B cell (primary cell): ENCODE measurements at regions not wholly inside any gene's neighbourhood (a gene's known extent, or its start where the extent isn't known, plus 50 kb on each side); places are given as distances from the start of the nearest gene placed in this dataset.

Experiments
- ATAC-seq: fragments of 200-7000 bp; cut with Tn5 transposase; one replicate; pipeline ENCODE4 v1.10.0; 2021; ENCODE audit warnings: low read depth, mild to moderate bottlenecking, moderate number of reproducible peaks, moderate library complexity
- CTCF ChIA-PET: fragments of 350-600 bp; sonication (Branson Sonifier 250); formaldehyde crosslinking; loops from one replicate; lab custom pipeline; 2021; ENCODE audit warnings: antibody characterized with exemption, inconsistent platforms; lab: Charles Lee
- POLR2A ChIA-PET: fragments of 350-600 bp; sonication (Branson Sonifier 250); formaldehyde crosslinking; loops from one replicate; lab custom pipeline; 2021; ENCODE audit warnings: antibody characterized with exemption; lab: Charles Lee
- DNase-seq: peaks from one replicate; pipeline ENCODE4 v3.0.0; 2013
- H2AFZ ChIP-seq: 2 replicates; pipeline ENCODE4 v1.6.1; 2012; ENCODE audit warnings: mild to moderate bottlenecking, low read depth, low read length; ENCODE audit not compliant: insufficient read depth, poor library complexity, severe bottlenecking
- H3K27ac ChIP-seq, 2 donors: 1 replicate in 1 of 2; 2 replicates in 1 of 2; pipeline ENCODE4 v1.5.1; 2012 to 2013; ENCODE audit warnings: low read length in 2 of 2, mild to moderate bottlenecking in 2 of 2, moderate library complexity in 1 of 2
- H3K27me3 ChIP-seq, 4 experiments: fragments of 200-600 bp in 1 of 4; sonication (generic) in 1 of 4; replicated peaks in 1 of 4; 1 replicate in 2 of 4; 2 replicates in 2 of 4; pipeline versions ENCODE4 v1.6.1 to v1.7.0; 2013 to 2016; ENCODE audit warnings: low read length in 3 of 4, mild to moderate bottlenecking in 2 of 4, mixed read lengths in 1 of 4, moderate library complexity in 1 of 4; ENCODE audit not compliant: insufficient read depth in 4 of 4, control insufficient read depth in 3 of 4; ENCODE audit errors: control extremely low read depth in 1 of 4
- H3K36me3 ChIP-seq, 2 experiments: replicated peaks in 1 of 2; 1 replicate in 1 of 2; 2 replicates in 1 of 2; pipeline versions ENCODE4 v1.6.1 to v1.7.1; 2013; ENCODE audit warnings: low read length in 1 of 2; ENCODE audit not compliant: insufficient read depth in 2 of 2, control insufficient read depth in 1 of 2; ENCODE audit errors: control extremely low read depth in 1 of 2, extremely low read depth in 1 of 2
- H3K4me1 ChIP-seq, 2 donors: fragments of 200-600 bp in 1 of 2; sonication (generic) in 1 of 2; 1 replicate in 1 of 2; 2 replicates in 1 of 2; pipeline versions ENCODE4 v1.5.1 to v1.6.1; 2013 to 2017; ENCODE audit warnings: low read length in 2 of 2; ENCODE audit not compliant: control insufficient read depth in 2 of 2, insufficient read depth in 2 of 2
- H3K4me2 ChIP-seq: replicated peaks from 2 replicates; pipeline ENCODE3; 2012; ENCODE audit warnings: mild to moderate bottlenecking, low read depth, low read length; ENCODE audit not compliant: poor library complexity, severe bottlenecking
- H3K4me3 ChIP-seq, 5 experiments: fragments of 200-600 bp in 1 of 5; sonication (generic) in 1 of 5; 1 replicate in 3 of 5; 2 replicates in 2 of 5; pipeline versions ENCODE4 v1.5.1 to v1.7.0; 2011 to 2016; ENCODE audit warnings: low read length in 4 of 5, mild to moderate bottlenecking in 4 of 5, low read depth in 2 of 5, control low read depth in 1 of 5, moderate library complexity in 1 of 5; ENCODE audit not compliant: insufficient read depth in 1 of 5; ENCODE audit errors: control extremely low read depth in 1 of 5, extremely low read depth in 1 of 5
- H3K79me2 ChIP-seq: fragments of 200-600 bp; sonication (generic); one replicate; pipeline ENCODE4 v1.6.0; 2016; ENCODE audit warnings: low read length; ENCODE audit not compliant: control insufficient read depth, insufficient read depth
- H3K9ac ChIP-seq: fragments of 200-600 bp; sonication (generic); 2 replicates; pipeline ENCODE4 v1.6.1; 2017; ENCODE audit warnings: mild to moderate bottlenecking, low read length, moderate library complexity
- H3K9me3 ChIP-seq, 3 donors: one replicate each; pipeline versions ENCODE4 v1.6.1 to v1.7.1; 2013; ENCODE audit warnings: low read length in 2 of 3; ENCODE audit not compliant: control insufficient read depth in 2 of 3, insufficient read depth in 1 of 3; ENCODE audit errors: control extremely low read depth in 1 of 3
- H4K20me1 ChIP-seq: 2 replicates; pipeline ENCODE4 v1.6.0; 2012; ENCODE audit warnings: mild to moderate bottlenecking, low read length; ENCODE audit not compliant: insufficient read depth, control insufficient read depth, poor library complexity, severe bottlenecking
- H3K27ac Mint-ChIP-seq: one replicate; pipeline ENCODE4 v1.8.0; 2021; ENCODE audit warnings: mixed read lengths
- H3K27me3 Mint-ChIP-seq: one replicate; pipeline ENCODE4 v1.8.0; 2021; ENCODE audit warnings: mixed read lengths
- H3K4me1 Mint-ChIP-seq: one replicate; pipeline ENCODE4 v1.8.0; 2021; ENCODE audit warnings: mixed read lengths
- H3K4me3 Mint-ChIP-seq: one replicate; pipeline ENCODE4 v1.8.0; 2021; ENCODE audit warnings: mixed read lengths
- H3K9me3 Mint-ChIP-seq: one replicate; pipeline ENCODE4 v1.8.0; 2022; ENCODE audit warnings: mixed read lengths; ENCODE audit not compliant: insufficient read depth
- EZH2 ChIP-seq: IDR thresholded peaks from 2 replicates; pipeline ENCODE4 v1.6.1; 2012; ENCODE audit warnings: borderline replicate concordance, low read depth, mild to moderate bottlenecking, moderate library complexity, low read length; ENCODE audit not compliant: insufficient read depth, poor library complexity, severe bottlenecking
- WGBS: methylation state at CpG from one replicate; pipeline ENCODE4 v1.1.5; 2013; ENCODE audit warnings: missing lambda C conversion rate; ENCODE audit not compliant: insufficient coverage; 5-methylcytosine and 5-hydroxymethylcytosine counted together
- intact Hi-C: fragments of 100-400 bp; cut with micrococcal nuclease; formaldehyde crosslinking; loops from one replicate; pipeline ENCODE4 v1.10.0; 2022
- TF ChIP-seq, protein P1 (sequence below): fragments of 200-600 bp; IDR thresholded peaks from one replicate; pipeline ENCODE4 v1.8.0; 2022; ENCODE audit warnings: antibody characterized with exemption, mild to moderate bottlenecking

DNA sequence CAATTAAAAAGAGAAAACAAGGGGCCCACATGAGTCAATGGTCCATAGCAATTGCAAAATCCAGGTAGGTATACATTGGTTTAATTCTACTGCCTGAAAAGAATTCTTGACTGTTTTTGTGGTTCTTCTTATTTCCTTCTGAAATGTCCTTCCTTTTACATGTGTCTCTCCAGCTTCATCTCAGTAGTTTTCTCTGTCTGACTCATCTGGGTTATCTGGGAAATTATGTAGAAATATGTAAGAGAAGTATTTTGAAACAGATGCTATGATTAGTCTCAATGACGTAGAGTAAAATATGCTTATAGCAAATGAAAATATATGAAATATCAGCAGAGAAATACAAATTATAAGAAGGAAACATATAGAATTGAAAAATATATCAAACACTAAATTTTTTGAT lies 953.2 kb downstream of the BRINP3 start:
- H3K27me3 ChIP-seq: no peaks in the 10 kb centered on the region

GRCh38 chr1:189530162-189530561 lies 947.5 kb downstream of the BRINP3 start:
- Mint-ChIP-seq H3K4me3 (no peak overlapping the region), H3K27ac (no peak overlapping the region), H3K9me3 (peaks cover 2% of the 10 kb centered on the region), H3K4me1 (no peaks in the 10 kb centered on the region), H3K27me3 (no peaks in the 10 kb centered on the region)
- Histone ChIP-seq H3K79me2 (no peaks in the 10 kb centered on the region), H3K36me3 (no peaks in the 10 kb centered on the region), H3K27ac (no peak overlapping the region), H2AFZ (no peak overlapping the region), H3K9me3 (no peaks in the 10 kb centered on the region), H3K9ac (no peak overlapping the region), H3K4me3 (no peak overlapping the region), H4K20me1 (no peaks in the 10 kb centered on the region), H3K4me2 (no peak overlapping the region), H3K27me3 (no peaks in the 10 kb centered on the region), H3K4me1 (no peaks in the 10 kb centered on the region)
- TF ChIP-seq, protein P1, sequence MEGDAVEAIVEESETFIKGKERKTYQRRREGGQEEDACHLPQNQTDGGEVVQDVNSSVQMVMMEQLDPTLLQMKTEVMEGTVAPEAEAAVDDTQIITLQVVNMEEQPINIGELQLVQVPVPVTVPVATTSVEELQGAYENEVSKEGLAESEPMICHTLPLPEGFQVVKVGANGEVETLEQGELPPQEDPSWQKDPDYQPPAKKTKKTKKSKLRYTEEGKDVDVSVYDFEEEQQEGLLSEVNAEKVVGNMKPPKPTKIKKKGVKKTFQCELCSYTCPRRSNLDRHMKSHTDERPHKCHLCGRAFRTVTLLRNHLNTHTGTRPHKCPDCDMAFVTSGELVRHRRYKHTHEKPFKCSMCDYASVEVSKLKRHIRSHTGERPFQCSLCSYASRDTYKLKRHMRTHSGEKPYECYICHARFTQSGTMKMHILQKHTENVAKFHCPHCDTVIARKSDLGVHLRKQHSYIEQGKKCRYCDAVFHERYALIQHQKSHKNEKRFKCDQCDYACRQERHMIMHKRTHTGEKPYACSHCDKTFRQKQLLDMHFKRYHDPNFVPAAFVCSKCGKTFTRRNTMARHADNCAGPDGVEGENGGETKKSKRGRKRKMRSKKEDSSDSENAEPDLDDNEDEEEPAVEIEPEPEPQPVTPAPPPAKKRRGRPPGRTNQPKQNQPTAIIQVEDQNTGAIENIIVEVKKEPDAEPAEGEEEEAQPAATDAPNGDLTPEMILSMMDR: no peak
- no peak for TF ChIP-seq EZH2
- POLR2A ChIA-PET: no interaction called here
- intact Hi-C loops: no loop called here
- CTCF ChIA-PET: no interaction called here
- ATAC-seq (no peak), DNase-seq (no peak)
- WGBS: 83% methylated on average over 1 of the region's 5 CpGs

More for the DNA sequence above, 953.2 kb downstream of the BRINP3 start:
- ATAC-seq: no peak
- Histone ChIP-seq H3K4me2 (no peak overlapping the region), H3K9ac (no peak overlapping the region), H3K9me3 (no peaks in the 10 kb centered on the region), H3K4me3 (no peak overlapping the region), H3K36me3 (no peaks in the 10 kb centered on the region), H3K27ac (no peak overlapping the region), H3K4me1 (no peaks in the 10 kb centered on the region), H2AFZ (no peak overlapping the region), H3K79me2 (no peaks in the 10 kb centered on the region), H4K20me1 (no peaks in the 10 kb centered on the region)
- Mint-ChIP-seq H3K9me3 (no peaks in the 10 kb centered on the region), H3K4me1 (no peaks in the 10 kb centered on the region), H3K4me3 (no peak overlapping the region), H3K27me3 (no peaks in the 10 kb centered on the region), H3K27ac (no peak overlapping the region)
- no CpG with 5 or more reads among the region's 1 CpG for WGBS
- ChIA-PET CTCF (no interaction called here), POLR2A (no interaction called here)
- DNase-seq: no peak
- no peak for TF ChIP-seq EZH2
- TF ChIP-seq, protein P1: no peak
- intact Hi-C loops: no loop called here
